Midbrain (tissue), 1 donor: ENCODE measurements at regions not wholly inside any gene's neighbourhood (a gene's known extent, or its start where the extent isn't known, plus 50 kb on each side); places are given as distances from the start of the nearest gene placed in this dataset.

Source experiments
- DNase-seq: peaks from one replicate; lab custom pipeline; 2025; lab: John Stamatoyannopoulos, UW

- no peak for DNase-seq
Measured at GRCh38 chr7:34603711-34604444, 54.1 kb upstream of the NPSR1 start.
